Nephron (organoid): ENCODE measurements at regions not wholly inside any gene's neighbourhood (a gene's known extent, or its start where the extent isn't known, plus 50 kb on each side); places are given as distances from the start of the nearest gene placed in this dataset.

Experiments used
- H3K27ac Mint-ChIP-seq, 3 experiments: 2 replicates each; pipeline ENCODE4 v1.8.0; 2020; ENCODE audit warnings: mixed read lengths in 3 of 3, mild to moderate bottlenecking in 2 of 3, moderate library complexity in 1 of 3
- H3K27me3 Mint-ChIP-seq: 2 replicates; pipeline ENCODE4 v1.8.0; 2021; ENCODE audit warnings: low read depth, mild to moderate bottlenecking, moderate library complexity, mixed read lengths
- H3K36me3 Mint-ChIP-seq: 2 replicates; pipeline ENCODE4 v1.8.0; 2020; ENCODE audit warnings: low read depth, mixed read lengths
- H3K4me1 Mint-ChIP-seq: 2 replicates; pipeline ENCODE4 v1.8.0; 2020; ENCODE audit warnings: mixed read lengths
- H3K4me3 Mint-ChIP-seq, 3 experiments: 2 replicates each; pipeline ENCODE4 v1.8.0; 2020; ENCODE audit warnings: mild to moderate bottlenecking in 3 of 3, mixed read lengths in 3 of 3, moderate library complexity in 2 of 3
- H3K9me3 Mint-ChIP-seq: 2 replicates; pipeline ENCODE4 v1.8.0; 2020; ENCODE audit warnings: mixed read lengths
- CTCF ChIP-seq, 3 experiments: fragments of 200-600 bp; sonication (generic); IDR thresholded peaks; one replicate each; pipeline ENCODE4 v1.5.0; 2021; ENCODE audit warnings: antibody characterized with exemption in 3 of 3; ENCODE audit not compliant: unreplicated experiment in 3 of 3

GRCh38 chr3:73681198-73681597, 56.5 kb upstream of the PDZRN3 start:
- Mint-ChIP-seq H3K4me3 (no peak overlapping the region), H3K27ac (peak overlapping the region in 1 of 3 experiments; percentile 1), H3K27me3 (no peaks in the 10 kb centered on the region), H3K36me3 (no peaks in the 10 kb centered on the region), H3K9me3 (no peaks in the 10 kb centered on the region), H3K4me1 (peaks cover 32% of the 10 kb centered on the region)
- no peak for TF ChIP-seq CTCF (IDR thresholded peaks at IDR 0.05; ENCODE audit: unreplicated experiment in 3 of 3)

DNA sequence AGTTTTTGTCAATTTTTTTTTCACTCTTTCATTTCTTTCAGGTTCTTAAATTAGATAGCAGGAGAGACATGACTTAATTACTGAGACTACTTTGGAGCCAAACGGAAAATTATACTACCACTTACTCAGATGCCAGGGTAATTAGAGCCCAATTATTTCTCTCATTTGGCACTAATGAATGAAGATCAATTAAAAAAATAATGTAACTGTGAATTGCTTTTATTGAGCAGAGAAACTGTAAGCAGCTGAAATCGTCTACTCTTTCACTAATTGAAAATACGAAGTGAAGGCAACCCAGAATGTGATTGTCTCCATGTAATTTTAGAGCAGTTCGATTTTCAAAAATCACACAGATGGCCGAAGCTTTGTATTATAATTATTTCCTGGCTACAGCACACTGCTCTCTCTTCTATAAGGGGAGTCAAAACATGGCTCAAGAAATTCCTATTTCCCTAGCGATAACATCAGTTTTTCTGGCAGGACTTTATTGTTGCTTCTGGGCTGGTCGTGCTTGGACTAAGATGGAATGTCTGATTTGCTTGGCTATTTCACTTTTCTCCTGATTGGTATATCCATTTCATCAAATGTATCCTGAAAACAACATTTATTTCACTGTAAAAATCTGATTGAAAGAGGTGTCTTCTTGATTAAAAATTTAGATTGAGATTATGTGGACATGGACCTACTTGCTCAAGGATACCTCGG, 55.8 kb upstream of the PDZRN3 start:
- Mint-ChIP-seq H3K4me3 (no peak overlapping the region), H3K27ac (peak overlapping the region in 2 of 3 experiments; percentile 1 to 15), H3K4me1 (peaks cover 34% of the 10 kb centered on the region), H3K36me3 (no peaks in the 10 kb centered on the region), H3K9me3 (no peaks in the 10 kb centered on the region), H3K27me3 (no peaks in the 10 kb centered on the region)
- TF ChIP-seq CTCF (IDR thresholded peaks at IDR 0.05; ENCODE audit: unreplicated experiment in 3 of 3), result no peak

GRCh38 chr3:73677336-73678024, 52.7 kb upstream of the PDZRN3 start:
- Mint-ChIP-seq H3K4me3 (no peak overlapping the region), H3K9me3 (no peaks in the 10 kb centered on the region), H3K36me3 (no peaks in the 10 kb centered on the region), H3K27me3 (no peaks in the 10 kb centered on the region), H3K4me1 (peaks cover 25% of the 10 kb centered on the region), H3K27ac (peak overlapping the region in 1 of 3 experiments; percentile 74)
- no peak for TF ChIP-seq CTCF (IDR thresholded peaks at IDR 0.05; ENCODE audit: unreplicated experiment in 3 of 3)
